ENCODE measurements at regions not wholly inside any gene's neighbourhood (a gene's known extent, or its start where the extent isn't known, plus 50 kb on each side); places are given as distances from the start of the nearest gene placed in this dataset.
A peak's percentile ranks its signal among the peaks of the same experiment; 100 is the strongest.
"Not testable (repeated sequence)": the region's sequence is repeated elsewhere in the genome, so short reads cannot be mapped to it uniquely, and the experiment has no call there.

- DNase-seq (no peak), ATAC-seq (replicated peaks) (no peak)
- H3K4me1 Mint-ChIP-seq (ENCODE audit: low read depth in 2 of 2) = peaks cover 13% of the 10 kb centered on the region in 2 donors
- H3K27ac Mint-ChIP-seq = peak overlapping the region in 1 of 2 donors; percentile 34
- no peaks in the 10 kb centered on the region for H3K9me3 Mint-ChIP-seq
- no peaks in the 10 kb centered on the region for H3K36me3 Mint-ChIP-seq (ENCODE audit: insufficient read depth)
- H3K4me3 Mint-ChIP-seq = no peak overlapping the region
- H3K27me3 Mint-ChIP-seq = no peaks in the 10 kb centered on the region
These were observed 298.7 kb upstream of the DDI1 start for GRCh38 chr11:103737747-103738146.

GRCh38 chr11:103739074-103739796 is 297.2 kb upstream of the DDI1 start:
- not testable (repeated sequence) for H3K36me3 Mint-ChIP-seq (ENCODE audit: insufficient read depth); H3K9me3 Mint-ChIP-seq; ATAC-seq (replicated peaks); H3K27me3 Mint-ChIP-seq; DNase-seq
- Mint-ChIP-seq H3K4me1 (ENCODE audit: low read depth in 2 of 2) (peaks cover 13% of the 10 kb centered on the region in 2 donors), H3K27ac (peak overlapping the region; percentile 82 to 87), H3K4me3 (peak overlapping the region; percentile 64 to 69)

GRCh38 chr11:103744496-103745153 is 291.8 kb upstream of the DDI1 start:
- ATAC-seq (replicated peaks) (no peak), DNase-seq (no peak)
- Mint-ChIP-seq H3K4me1 (ENCODE audit: low read depth in 2 of 2) (peaks cover under 1 to 5% of the 10 kb centered on the region in 2 donors), H3K27me3 (no peaks in the 10 kb centered on the region), H3K36me3 (ENCODE audit: insufficient read depth) (no peaks in the 10 kb centered on the region), H3K27ac (no peak overlapping the region), H3K4me3 (no peak overlapping the region), H3K9me3 (no peaks in the 10 kb centered on the region)

- no peak for DNase-seq
- Mint-ChIP-seq H3K36me3 (ENCODE audit: insufficient read depth) (no peaks in the 10 kb centered on the region), H3K27ac (no peak overlapping the region), H3K27me3 (peaks cover 0 to 11% of the 10 kb centered on the region in 2 donors), H3K9me3 (peaks cover 0 to 3% of the 10 kb centered on the region in 2 donors), H3K4me3 (no peak overlapping the region), H3K4me1 (ENCODE audit: low read depth in 2 of 2) (peaks cover 0 to 4% of the 10 kb centered on the region in 2 donors)
- ATAC-seq (replicated peaks) = no peak
These were observed 287.3 kb upstream of the DDI1 start for GRCh38 chr11:103749158-103749557.

GRCh38 chr11:103768816-103769215 is 267.6 kb upstream of the DDI1 start:
- H3K27ac Mint-ChIP-seq = no peak overlapping the region
- no peaks in the 10 kb centered on the region for H3K4me1 Mint-ChIP-seq (ENCODE audit: low read depth in 2 of 2)
- H3K27me3 Mint-ChIP-seq = no peaks in the 10 kb centered on the region
- H3K9me3 Mint-ChIP-seq = peaks cover 7 to 8% of the 10 kb centered on the region in 2 donors
- ATAC-seq (replicated peaks) (no peak), DNase-seq (no peak)
- H3K4me3 Mint-ChIP-seq = no peak overlapping the region
- no peaks in the 10 kb centered on the region for H3K36me3 Mint-ChIP-seq (ENCODE audit: insufficient read depth)

GRCh38 chr11:103773059-103773458 is 263.4 kb upstream of the DDI1 start:
- no peaks in the 10 kb centered on the region for H3K36me3 Mint-ChIP-seq (ENCODE audit: insufficient read depth)
- DNase-seq = no peak
- ATAC-seq (replicated peaks) = no peak

GRCh38 chr11:103773537-103773936 is 262.9 kb upstream of the DDI1 start:
- Mint-ChIP-seq H3K27ac (no peak overlapping the region), H3K9me3 (no peaks in the 10 kb centered on the region), H3K27me3 (no peaks in the 10 kb centered on the region), H3K4me3 (no peak overlapping the region), H3K4me1 (ENCODE audit: low read depth in 2 of 2) (no peaks in the 10 kb centered on the region), H3K36me3 (ENCODE audit: insufficient read depth) (no peaks in the 10 kb centered on the region)
- ATAC-seq (replicated peaks) (no peak), DNase-seq (no peak)

More at GRCh38 chr11:103773059-103773458, 263.4 kb upstream of the DDI1 start:
- Mint-ChIP-seq H3K4me3 (no peak overlapping the region), H3K27me3 (no peaks in the 10 kb centered on the region), H3K27ac (no peak overlapping the region), H3K4me1 (ENCODE audit: low read depth in 2 of 2) (no peaks in the 10 kb centered on the region), H3K9me3 (no peaks in the 10 kb centered on the region)

- Mint-ChIP-seq H3K4me1 (ENCODE audit: low read depth in 2 of 2) (no peaks in the 10 kb centered on the region), H3K27ac (no peak overlapping the region), H3K4me3 (no peak overlapping the region), H3K36me3 (ENCODE audit: insufficient read depth) (no peaks in the 10 kb centered on the region), H3K27me3 (no peaks in the 10 kb centered on the region), H3K9me3 (no peaks in the 10 kb centered on the region)
- DNase-seq (no peak), ATAC-seq (replicated peaks) (no peak)
These were observed 257.4 kb upstream of the DDI1 start for GRCh38 chr11:103779054-103779453.

- H3K4me3 Mint-ChIP-seq = no peak overlapping the region
- no peaks in the 10 kb centered on the region for H3K36me3 Mint-ChIP-seq (ENCODE audit: insufficient read depth)
- no peaks in the 10 kb centered on the region for H3K4me1 Mint-ChIP-seq (ENCODE audit: low read depth in 2 of 2)
- H3K27me3 Mint-ChIP-seq = no peaks in the 10 kb centered on the region
- ATAC-seq (replicated peaks) = no peak
- no peak for DNase-seq
- H3K27ac Mint-ChIP-seq = no peak overlapping the region
- H3K9me3 Mint-ChIP-seq = peaks cover 0 to 2% of the 10 kb centered on the region in 2 donors
These were observed 246.5 kb upstream of the DDI1 start for GRCh38 chr11:103789952-103790351.

- Mint-ChIP-seq H3K4me3 (no peak overlapping the region), H3K4me1 (ENCODE audit: low read depth in 2 of 2) (no peaks in the 10 kb centered on the region), H3K27ac (no peak overlapping the region), H3K9me3 (peaks cover 0 to 2% of the 10 kb centered on the region in 2 donors), H3K27me3 (no peaks in the 10 kb centered on the region), H3K36me3 (ENCODE audit: insufficient read depth) (no peaks in the 10 kb centered on the region)
- DNase-seq (no peak), ATAC-seq (replicated peaks) (no peak)
These were observed 243.4 kb upstream of the DDI1 start for GRCh38 chr11:103792981-103793468.

- Mint-ChIP-seq H3K36me3 (ENCODE audit: insufficient read depth) (no peaks in the 10 kb centered on the region), H3K4me3 (no peak overlapping the region), H3K4me1 (ENCODE audit: low read depth in 2 of 2) (no peaks in the 10 kb centered on the region), H3K9me3 (peaks cover 0 to 2% of the 10 kb centered on the region in 2 donors), H3K27ac (no peak overlapping the region), H3K27me3 (no peaks in the 10 kb centered on the region)
- DNase-seq (no peak), ATAC-seq (replicated peaks) (no peak)
These were observed 242.2 kb upstream of the DDI1 start for GRCh38 chr11:103794262-103794661.

- DNase-seq = no peak
- H3K27ac Mint-ChIP-seq = no peak overlapping the region
- no peaks in the 10 kb centered on the region for H3K36me3 Mint-ChIP-seq (ENCODE audit: insufficient read depth)
- ATAC-seq (replicated peaks) = no peak
- H3K9me3 Mint-ChIP-seq = no peaks in the 10 kb centered on the region
- no peaks in the 10 kb centered on the region for H3K4me1 Mint-ChIP-seq (ENCODE audit: low read depth in 2 of 2)
- H3K27me3 Mint-ChIP-seq = no peaks in the 10 kb centered on the region
- H3K4me3 Mint-ChIP-seq = no peak overlapping the region
These were observed 238.4 kb upstream of the DDI1 start for GRCh38 chr11:103798026-103798425.

GRCh38 chr11:103798446-103798845 is 238.0 kb upstream of the DDI1 start:
- no peak overlapping the region for H3K27ac Mint-ChIP-seq
- DNase-seq (no peak), ATAC-seq (replicated peaks) (no peak)
- H3K9me3 Mint-ChIP-seq = no peaks in the 10 kb centered on the region
- H3K27me3 Mint-ChIP-seq = no peaks in the 10 kb centered on the region
- no peaks in the 10 kb centered on the region for H3K4me1 Mint-ChIP-seq (ENCODE audit: low read depth in 2 of 2)
- no peaks in the 10 kb centered on the region for H3K36me3 Mint-ChIP-seq (ENCODE audit: insufficient read depth)
- H3K4me3 Mint-ChIP-seq = no peak overlapping the region

Measured in effector memory CD8-positive, alpha-beta T cell (primary cell).